Heart right ventricle (tissue), 16 donors: ENCODE measurements at regions not wholly inside any gene's neighbourhood (a gene's known extent, or its start where the extent isn't known, plus 50 kb on each side); places are given as distances from the start of the nearest gene placed in this dataset.

Experiments used
- ATAC-seq, 8 donors: fragments of 200-7000 bp; cut with Tn5 transposase; one replicate each; pipeline ENCODE4 v1.9.1; 2020; ENCODE audit warnings: mild to moderate bottlenecking in 8 of 8, moderate library complexity in 8 of 8, moderate number of reproducible peaks in 1 of 8
- DNase-seq, 2 donors: peaks; one replicate each; pipeline ENCODE4 v3.0.0-alpha.2; 2020
- H3K27ac ChIP-seq, 10 donors: fragments of 200-600 bp; sonication (generic) in 2 of 10; one replicate each; pipeline versions ENCODE4 v1.5.0 to v1.8.0; 2020 to 2022; ENCODE audit warnings: mild to moderate bottlenecking in 3 of 10
- H3K27me3 ChIP-seq, 7 donors: fragments of 200-600 bp; one replicate each; pipeline ENCODE4 v1.8.0; 2021 to 2022; ENCODE audit warnings: mild to moderate bottlenecking in 2 of 7
- H3K36me3 ChIP-seq, 9 donors: fragments of 200-600 bp; sonication (generic) in 1 of 9; one replicate each; pipeline versions ENCODE4 v1.5.0 to v1.8.0; 2020 to 2022; ENCODE audit warnings: mild to moderate bottlenecking in 2 of 9
- H3K4me1 ChIP-seq, 9 donors: fragments of 200-600 bp; sonication (generic) in 1 of 9; one replicate each; pipeline versions ENCODE4 v1.5.0 to v1.8.0; 2020 to 2022; ENCODE audit warnings: mild to moderate bottlenecking in 4 of 9
- H3K4me3 ChIP-seq, 10 donors: fragments of 200-600 bp; sonication (generic) in 2 of 10; one replicate each; pipeline versions ENCODE4 v1.5.0 to v1.8.0; 2020 to 2022; ENCODE audit warnings: mild to moderate bottlenecking in 7 of 10, moderate library complexity in 2 of 10
- H3K9me3 ChIP-seq, 11 donors: fragments of 200-600 bp in 10 of 11; sonication (generic) in 2 of 11; one replicate each; pipeline versions ENCODE4 v1.5.0 to v1.8.0; 2013 to 2022; ENCODE audit warnings: mild to moderate bottlenecking in 2 of 11, control low read depth in 1 of 11, moderate library complexity in 1 of 11
- CTCF ChIP-seq, 9 donors: fragments of 200-600 bp; sonication (generic) in 2 of 9; IDR thresholded peaks; one replicate each; pipeline versions ENCODE4 v1.5.0 to v1.8.0; 2021 to 2022; ENCODE audit warnings: antibody characterized with exemption in 9 of 9, mild to moderate bottlenecking in 5 of 9, moderate library complexity in 1 of 9
- WGBS, 2 donors: extraction: QIAGEN DNeasy Blood & Tissue Kit; methylation state at CpG; one replicate each; pipeline ENCODE4 v1.1.7; 2013; ENCODE audit warnings: inconsistent platforms in 1 of 2; 5-methylcytosine and 5-hydroxymethylcytosine counted together
- intact Hi-C, 10 donors: fragments of 100-400 bp; cut with DNase I; formaldehyde crosslinking; loops; one replicate each; pipeline versions ENCODE4 v1.11.1 to v1.14.2; 2022
- donor health status: Arrhythmogenic right ventricular cardiomyopathy.
- donor health status: ischemic (EF 13 %, LVEDD 7.1; RV severe dilation, severe dysfunction).
- donor health status: healthy with polysubstance abuse.
- donor health status: DM: no; HTN: yes; CAD: no.
- donor health status: DM: no; HTN: no; CAD: no.
- donor health status: ischemic (EF 25% LVEDD 6.9; RV normal size, moderate dysfunction).
- donor health status: ischemic (EF 25% LVEDD 5.7; RV mildly dilated, moderate dysfunction).
- donor health status: healthy.
- donor health status: DM: yes; HTN: yes; CAD: no.
- donor health status: Ischemic cardiomyopathy.
- donor health status: ischemic (EF 35%, LVEDD 5.7; RV mildly dilated, moderate dysfunction).
- donor health status: nonischemic (EF 11% LVEDD 7.7; RV severe dilation, severe dysfunction).
- donor health status: DM: yes; HTN: yes; CAD: no.
- donor health status: PGD.
- donor health status: ischemic (EF 29% LVEDD 5.4; RV normal size, mild dysfunction).
- donor health status: nonischemic (EF 23%, LVEDD 6.1; RV moderate dilation, normal function).

DNA sequence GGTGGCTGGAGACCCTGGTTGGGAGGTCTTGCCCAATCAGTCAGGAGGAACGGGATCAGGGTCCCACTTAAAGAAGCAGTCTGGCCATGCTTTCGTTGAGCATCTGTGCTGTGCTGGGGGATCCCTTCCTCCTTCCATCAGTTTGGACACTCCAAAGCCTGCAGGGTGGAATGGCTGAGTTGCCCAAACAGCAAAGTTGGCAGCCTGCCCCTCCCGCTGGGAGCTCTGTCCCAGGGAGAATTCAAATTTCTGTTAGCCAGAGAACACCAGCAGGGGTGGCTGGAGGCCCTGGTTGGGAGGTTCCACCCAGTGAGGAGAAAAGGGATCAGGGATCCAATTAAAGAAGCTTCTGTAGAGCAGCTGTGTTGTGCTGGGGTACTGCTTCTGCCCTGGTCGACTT lies 96.9 kb upstream of the CTAGE1 start:
- ATAC-seq (peak in 1 of 8 donors; percentile 11), DNase-seq (peak in 1 of 2 donors; percentile 8)
- Histone ChIP-seq H3K36me3 (no peaks in the 10 kb centered on the region), H3K27me3 (no peaks in the 10 kb centered on the region), H3K4me3 (no peak overlapping the region), H3K4me1 (peaks cover 0 to 8% (median 0%) of the 10 kb centered on the region in 9 donors), H3K27ac (no peak overlapping the region), H3K9me3 (no peaks in the 10 kb centered on the region)
- intact Hi-C loops = loop anchor here in 1 of 10 donors (10.0 kb wide), 1 partner anchor 50 kb away; no protein-coding TSS in a partner anchor
- no peak for TF ChIP-seq CTCF (IDR thresholded peaks at IDR 0.05)
- WGBS, 2 donors = 92 to 98% methylated on average over 4 of the region's 4 CpGs

- no peaks in the 10 kb centered on the region for H3K27me3 ChIP-seq
- no peak overlapping the region for H3K27ac ChIP-seq
- H3K36me3 ChIP-seq = no peaks in the 10 kb centered on the region
- no peak overlapping the region for H3K4me3 ChIP-seq
- DNase-seq = no peak
- no peaks in the 10 kb centered on the region for H3K9me3 ChIP-seq
- TF ChIP-seq CTCF (IDR thresholded peaks at IDR 0.05) = no peak
- peak in 1 of 8 donors; percentile 53 for ATAC-seq
- intact Hi-C loops = loop anchor here in 1 of 10 donors (10.0 kb wide), 1 partner anchor 50 kb away; no protein-coding TSS in a partner anchor
- WGBS, 2 donors = 94 to 96% methylated on average over 9 of the region's 9 CpGs
- peaks cover 0 to 8% (median 2%) of the 10 kb centered on the region in 9 donors for H3K4me1 ChIP-seq
Measured at GRCh38 chr18:22515250-22515649, 97.5 kb upstream of the CTAGE1 start.

DNA sequence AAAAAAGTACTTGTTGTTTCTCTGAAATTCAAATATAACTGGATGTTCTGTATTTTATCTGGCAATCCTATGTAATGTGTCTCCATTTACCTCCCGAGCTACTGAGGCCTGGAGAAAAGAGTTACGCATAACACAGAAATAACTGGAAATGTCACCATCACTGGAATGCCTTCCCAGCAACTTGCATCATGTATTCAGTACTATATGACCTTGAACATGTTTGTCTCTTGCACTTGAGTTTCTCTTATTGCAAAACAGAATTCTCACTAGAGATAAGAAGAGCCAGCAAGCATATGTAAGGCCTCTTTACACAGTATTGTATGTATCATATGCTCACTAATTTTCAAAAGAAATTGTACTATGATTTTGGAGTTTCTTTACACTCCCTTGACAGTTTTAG lies 99.6 kb upstream of the CTAGE1 start:
- ATAC-seq (peak in 6 of 8 donors; percentile 34 to 92 (median 66)), DNase-seq (no peak)
- no peak for TF ChIP-seq CTCF (IDR thresholded peaks at IDR 0.05)
- Histone ChIP-seq H3K4me3 (no peak overlapping the region), H3K4me1 (peaks cover 0 to 25% (median 18%) of the 10 kb centered on the region in 9 donors), H3K27ac (peak overlapping the region in 2 of 10 donors; percentile 34 to 46), H3K9me3 (no peaks in the 10 kb centered on the region), H3K36me3 (no peaks in the 10 kb centered on the region), H3K27me3 (no peaks in the 10 kb centered on the region)
- 55 to 60% methylated on average over 2 of the region's 2 CpGs for WGBS, 2 donors
- intact Hi-C loops = loop anchor here in 1 of 10 donors (10.0 kb wide), 1 partner anchor 47 kb away; no protein-coding TSS in a partner anchor

DNA sequence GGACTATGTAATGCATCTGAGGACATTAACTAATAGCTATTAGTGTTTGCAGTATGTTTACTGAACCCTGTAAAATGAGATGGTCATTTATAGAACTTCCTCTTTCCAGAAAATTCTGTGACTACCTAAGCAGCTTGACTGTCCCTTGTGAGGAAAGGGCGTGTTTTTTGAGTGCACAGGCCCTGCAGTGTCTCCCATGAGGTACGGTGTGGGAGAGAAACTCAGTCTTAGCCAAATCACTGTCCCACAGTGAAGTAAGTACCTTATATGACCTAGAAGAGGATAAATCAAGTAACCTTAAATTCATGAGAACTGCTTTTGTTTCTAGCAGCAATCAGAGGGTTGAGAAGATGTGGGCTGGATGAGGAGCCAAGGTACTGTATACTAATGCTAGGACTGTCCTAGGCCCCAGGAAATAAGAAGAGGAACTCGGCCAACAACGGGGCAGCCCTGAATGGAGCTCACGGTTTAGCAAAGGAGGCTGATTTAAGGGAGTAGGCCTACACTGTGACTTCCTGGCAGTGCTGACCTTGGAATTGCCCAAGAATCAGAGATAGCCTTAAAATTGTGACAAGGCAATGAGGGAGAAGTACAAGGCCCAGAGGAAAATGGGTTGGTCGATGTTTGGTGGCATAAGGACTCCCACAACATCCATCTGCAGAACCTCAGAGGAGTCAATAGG lies 103.5 kb upstream of the CTAGE1 start:
- TF ChIP-seq CTCF (IDR thresholded peaks at IDR 0.05) = no peak
- Histone ChIP-seq H3K27me3 (no peaks in the 10 kb centered on the region), H3K36me3 (no peaks in the 10 kb centered on the region), H3K4me1 (peaks cover 0 to 42% (median 18%) of the 10 kb centered on the region in 9 donors), H3K9me3 (no peaks in the 10 kb centered on the region), H3K4me3 (no peak overlapping the region), H3K27ac (peak overlapping the region in 8 of 10 donors; percentile 14 to 86 (median 66))
- WGBS, 2 donors = 44 to 49% methylated on average over 6 of the region's 6 CpGs
- ATAC-seq = peak; percentile 62 to 83 (median 74)
- intact Hi-C loops = loop anchor here in 1 of 10 donors (10.0 kb wide), 1 partner anchor 1476 kb away; no protein-coding TSS in a partner anchor
- DNase-seq = no peak
